ENCODE measurements at regions not wholly inside any gene's neighbourhood (a gene's known extent, or its start where the extent isn't known, plus 50 kb on each side); places are given as distances from the start of the nearest gene placed in this dataset.

DNA sequence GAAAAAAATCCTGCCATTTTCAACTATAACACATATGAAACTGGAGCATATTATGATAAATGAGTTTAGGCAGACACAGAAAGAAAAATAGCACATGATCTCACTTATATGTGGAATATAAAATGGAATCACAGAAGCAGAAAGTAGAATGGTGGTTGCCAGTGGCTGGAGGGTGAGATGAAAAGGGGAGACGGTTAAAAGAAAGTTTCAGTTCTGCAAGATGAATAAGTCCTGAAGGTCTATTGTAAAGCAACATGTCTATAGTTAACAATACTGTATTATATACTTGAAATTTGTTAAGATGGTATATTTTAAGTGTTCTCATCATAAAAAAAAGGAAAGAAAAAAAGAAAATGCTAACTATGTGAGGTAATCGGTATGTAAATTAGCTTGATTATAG, 503.9 kb downstream of the EPHA7 start:
- TF ChIP-seq CTCF (IDR thresholded peaks at IDR 0.05) = no peak
- no peak for TF ChIP-seq USF2 (IDR thresholded peaks at IDR 0.05)
- no peak for TF ChIP-seq FOSB (CRISPR knock-in tag; IDR thresholded peaks at IDR 0.05)
- TF ChIP-seq CEBPB (IDR thresholded peaks at IDR 0.05) = no peak
- no peak for TF ChIP-seq ATOH8 (CRISPR knock-in tag; IDR thresholded peaks at IDR 0.05; ENCODE audit: low read depth)
- TF ChIP-seq MYC (IDR thresholded peaks at IDR 0.05; ENCODE audit: borderline replicate concordance, low read length) = no peak
- TF ChIP-seq PHF8 (IDR thresholded peaks at IDR 0.05; ENCODE audit: borderline replicate concordance, low read depth) = no peak
- no peak for TF ChIP-seq EP300 (IDR thresholded peaks at IDR 0.05)
- TF ChIP-seq CBX2 (IDR thresholded peaks at IDR 0.05; ENCODE audit: borderline replicate concordance, low read depth) = no peak
- TF ChIP-seq NR3C1 (IDR thresholded peaks at IDR 0.05) = no peak
- TF ChIP-seq JUNB (IDR thresholded peaks at IDR 0.05) = no peak
